HG03175 (cell line): ENCODE measurements at regions not wholly inside any gene's neighbourhood (a gene's known extent, or its start where the extent isn't known, plus 50 kb on each side); places are given as distances from the start of the nearest gene placed in this dataset.
"Not testable (repeated sequence)": the region's sequence is repeated elsewhere in the genome, so short reads cannot be mapped to it uniquely, and the experiment has no call there.

Experiments used
- ATAC-seq: cut with Tn5 transposase; IDR thresholded peaks from one replicate; pipeline ENCODE4 v1.9.1; 2021; ENCODE audit warnings: mild to moderate bottlenecking, moderate library complexity; ENCODE audit not compliant: unreplicated experiment

- ATAC-seq = not testable (repeated sequence)
Observed at GRCh38 chr1:73667959-73668358, 530.0 kb downstream of the LRRIQ3 start.

GRCh38 chr1:73662526-73662925 is 535.5 kb downstream of the LRRIQ3 start:
- no peak for ATAC-seq

GRCh38 chr1:73659136-73659535 is 538.8 kb downstream of the LRRIQ3 start:
- no peak for ATAC-seq

GRCh38 chr1:73654714-73655113 is 543.3 kb downstream of the LRRIQ3 start:
- no peak for ATAC-seq

GRCh38 chr1:73644198-73644597 is 553.8 kb downstream of the LRRIQ3 start:
- ATAC-seq = no peak

GRCh38 chr1:73639494-73639893 is 558.5 kb downstream of the LRRIQ3 start:
- no peak for ATAC-seq

GRCh38 chr1:73637264-73637663 is 560.7 kb downstream of the LRRIQ3 start:
- ATAC-seq = no peak

- no peak for ATAC-seq
Observed at GRCh38 chr1:73635021-73635420, 563.0 kb downstream of the LRRIQ3 start.

- ATAC-seq = no peak
Observed at GRCh38 chr1:73627723-73628122, 570.3 kb downstream of the LRRIQ3 start.

GRCh38 chr1:73626326-73626725 is 571.6 kb downstream of the LRRIQ3 start:
- ATAC-seq = no peak

- no peak for ATAC-seq
Observed at GRCh38 chr1:73623946-73624345, 574.0 kb downstream of the LRRIQ3 start.

- ATAC-seq = no peak
Observed at GRCh38 chr1:73617145-73617544, 580.8 kb downstream of the LRRIQ3 start.

- no peak for ATAC-seq
Observed at GRCh38 chr1:73611681-73612080, 586.3 kb downstream of the LRRIQ3 start.

GRCh38 chr1:73604739-73605138 is 593.2 kb downstream of the LRRIQ3 start:
- ATAC-seq = no peak

GRCh38 chr1:73604211-73604610 is 593.8 kb downstream of the LRRIQ3 start:
- no peak for ATAC-seq

- no peak for ATAC-seq
Observed at GRCh38 chr1:73593804-73594203, 604.2 kb downstream of the LRRIQ3 start.

- no peak for ATAC-seq
Observed at GRCh38 chr1:73593364-73593763, 604.6 kb downstream of the LRRIQ3 start.

- ATAC-seq = no peak
Observed at GRCh38 chr1:73587080-73587479, 610.9 kb downstream of the LRRIQ3 start.

- ATAC-seq = no peak
Observed at GRCh38 chr1:73577206-73577605, 620.8 kb downstream of the LRRIQ3 start.

GRCh38 chr1:73576083-73576482 is 621.9 kb downstream of the LRRIQ3 start:
- no peak for ATAC-seq

- no peak for ATAC-seq
Observed at GRCh38 chr1:73564294-73564693, 633.7 kb downstream of the LRRIQ3 start.

- no peak for ATAC-seq
Observed at GRCh38 chr1:73556270-73556669, 641.7 kb downstream of the LRRIQ3 start.

GRCh38 chr1:73537400-73537799 is 660.6 kb downstream of the LRRIQ3 start:
- ATAC-seq = no peak
